MM.1S (cell line): ENCODE measurements at regions not wholly inside any gene's neighbourhood (a gene's known extent, or its start where the extent isn't known, plus 50 kb on each side); places are given as distances from the start of the nearest gene placed in this dataset.

Experiments
- EZH2 ChIP-seq: fragments of 300-600 bp; sonication (generic); optimal IDR thresholded peaks from 2 replicates; pipeline ENCODE3; 2017; ENCODE audit warnings: low read depth, mild to moderate bottlenecking, antibody characterized with exemption, low read length, mixed read lengths
- EZH2phosphoT487 ChIP-seq: fragments of 300-600 bp; sonication (generic); IDR thresholded peaks from 2 replicates; pipeline ENCODE4 v1.6.1; 2018; ENCODE audit warnings: antibody characterized with exemption, low read length
- TF ChIP-seq, protein P1 (sequence below): fragments of 300-600 bp; sonication (generic); IDR thresholded peaks from 2 replicates; pipeline ENCODE4 v1.5.1; 2016; ENCODE audit warnings: antibody characterized with exemption, low read length, mixed read lengths

DNA sequence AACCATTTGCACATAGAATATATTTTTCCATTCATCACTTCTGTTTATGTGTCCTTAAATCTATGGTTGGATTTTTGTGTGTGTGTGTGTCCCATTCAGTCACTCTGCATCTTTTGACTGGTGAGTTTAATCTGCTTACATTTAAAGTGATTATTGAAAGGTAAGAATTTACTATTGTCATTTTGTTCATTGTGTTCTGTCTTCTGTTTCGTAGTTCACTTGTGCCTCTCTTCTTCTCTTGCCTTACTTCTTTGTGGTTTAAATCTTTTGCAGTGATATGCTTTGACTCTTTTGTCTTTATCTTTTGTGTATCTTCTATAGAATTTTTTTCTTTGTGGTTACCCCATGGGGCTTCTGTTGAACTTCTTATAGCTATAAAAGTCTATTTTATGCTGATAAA lies 166.3 kb upstream of the UBE3A start:
- TF ChIP-seq EZH2phosphoT487 (no peak), EZH2 (no peak)
- TF ChIP-seq, protein P1, sequence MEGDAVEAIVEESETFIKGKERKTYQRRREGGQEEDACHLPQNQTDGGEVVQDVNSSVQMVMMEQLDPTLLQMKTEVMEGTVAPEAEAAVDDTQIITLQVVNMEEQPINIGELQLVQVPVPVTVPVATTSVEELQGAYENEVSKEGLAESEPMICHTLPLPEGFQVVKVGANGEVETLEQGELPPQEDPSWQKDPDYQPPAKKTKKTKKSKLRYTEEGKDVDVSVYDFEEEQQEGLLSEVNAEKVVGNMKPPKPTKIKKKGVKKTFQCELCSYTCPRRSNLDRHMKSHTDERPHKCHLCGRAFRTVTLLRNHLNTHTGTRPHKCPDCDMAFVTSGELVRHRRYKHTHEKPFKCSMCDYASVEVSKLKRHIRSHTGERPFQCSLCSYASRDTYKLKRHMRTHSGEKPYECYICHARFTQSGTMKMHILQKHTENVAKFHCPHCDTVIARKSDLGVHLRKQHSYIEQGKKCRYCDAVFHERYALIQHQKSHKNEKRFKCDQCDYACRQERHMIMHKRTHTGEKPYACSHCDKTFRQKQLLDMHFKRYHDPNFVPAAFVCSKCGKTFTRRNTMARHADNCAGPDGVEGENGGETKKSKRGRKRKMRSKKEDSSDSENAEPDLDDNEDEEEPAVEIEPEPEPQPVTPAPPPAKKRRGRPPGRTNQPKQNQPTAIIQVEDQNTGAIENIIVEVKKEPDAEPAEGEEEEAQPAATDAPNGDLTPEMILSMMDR: no peak
